ENCODE measurements at regions not wholly inside any gene's neighbourhood (a gene's known extent, or its start where the extent isn't known, plus 50 kb on each side); places are given as distances from the start of the nearest gene placed in this dataset.
"Not testable (repeated sequence)": the region's sequence is repeated elsewhere in the genome, so short reads cannot be mapped to it uniquely, and the experiment has no call there.

DNA sequence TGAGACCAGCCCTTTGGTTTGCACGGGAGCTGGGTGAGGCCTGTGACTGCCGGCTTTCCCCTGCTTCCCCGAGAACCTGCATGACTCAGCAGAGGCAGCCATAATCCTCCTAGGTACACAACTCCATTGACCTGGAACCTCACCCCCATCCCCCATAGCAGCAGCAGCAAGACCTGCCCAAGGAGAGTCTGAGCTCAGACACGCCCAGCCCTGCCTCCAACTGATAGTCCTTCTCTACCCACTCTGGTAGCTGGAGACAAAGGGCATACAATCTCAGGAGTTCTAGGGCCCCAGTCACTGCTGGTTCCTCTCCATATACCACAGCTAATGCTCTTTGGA is 141.0 kb upstream of the ARHGEF26 start:
- TF ChIP-seq CTCF (IDR thresholded peaks at IDR 0.05): no peak
- WGBS, 2 donors: 90 to 93% methylated on average over 4 of the region's 4 CpGs
- peaks cover 0 to 7% (median 0%) of the 10 kb centered on the region in 11 donors for H3K9me3 ChIP-seq
- intact Hi-C loops (cut with DNase I): no loop called here
- no peak overlapping the region for H3K4me3 ChIP-seq
- ATAC-seq (no peak), DNase-seq (no peak)
- peaks cover 0 to 20% (median 7%) of the 10 kb centered on the region in 9 donors for H3K4me1 ChIP-seq
- H3K36me3 ChIP-seq: no peaks in the 10 kb centered on the region
- H3K27ac ChIP-seq: no peak overlapping the region
- H3K27me3 ChIP-seq: no peaks in the 10 kb centered on the region

- peak in 1 of 8 donors; percentile 27 for ATAC-seq
- not testable (repeated sequence) for H3K9me3 ChIP-seq, H3K4me1 ChIP-seq, H3K36me3 ChIP-seq, H3K4me3 ChIP-seq, H3K27ac ChIP-seq, DNase-seq, H3K27me3 ChIP-seq
- peak in 6 of 9 donors; percentile 8 to 45 (median 34) for TF ChIP-seq CTCF (IDR thresholded peaks at IDR 0.05)
- WGBS, 2 donors: 93 to 100% methylated on average over 1 of the region's 1 CpG
- intact Hi-C loops (cut with DNase I): loop anchor here in 3 of 10 donors (2.0 to 10.0 kb wide), 2 partner anchors 255 to 257 kb away; no protein-coding TSS in a partner anchor
Measured at GRCh38 chr3:153997364-153997763, 123.8 kb upstream of the ARHGEF26 start.

DNA sequence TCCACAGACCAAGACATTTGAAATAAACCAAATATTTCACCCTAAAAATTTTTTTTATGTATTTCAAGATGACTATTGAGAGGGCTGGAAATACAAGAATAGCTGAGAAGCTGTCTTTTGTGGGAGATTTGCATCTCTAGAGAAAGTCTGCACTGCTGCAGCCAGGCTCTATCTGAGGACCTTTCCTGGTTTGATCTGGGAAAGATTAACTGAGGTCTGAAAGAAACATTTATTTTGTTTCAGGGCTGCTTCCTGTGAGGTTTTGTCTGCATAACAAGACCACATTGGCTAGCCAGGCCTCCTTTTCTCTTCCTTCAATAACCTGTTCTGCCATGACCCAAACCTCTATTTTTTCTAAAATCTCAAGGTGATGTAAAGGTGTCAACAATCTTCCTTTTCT is 117.5 kb upstream of the ARHGEF26 start:
- no peak for TF ChIP-seq CTCF (IDR thresholded peaks at IDR 0.05)
- intact Hi-C loops (cut with DNase I): no loop called here
- no peaks in the 10 kb centered on the region for H3K4me1 ChIP-seq
- DNase-seq (no peak), ATAC-seq (no peak)
- H3K4me3 ChIP-seq: no peak overlapping the region
- no peaks in the 10 kb centered on the region for H3K9me3 ChIP-seq
- H3K27me3 ChIP-seq: no peaks in the 10 kb centered on the region
- H3K36me3 ChIP-seq: no peaks in the 10 kb centered on the region
- no peak overlapping the region for H3K27ac ChIP-seq

DNA sequence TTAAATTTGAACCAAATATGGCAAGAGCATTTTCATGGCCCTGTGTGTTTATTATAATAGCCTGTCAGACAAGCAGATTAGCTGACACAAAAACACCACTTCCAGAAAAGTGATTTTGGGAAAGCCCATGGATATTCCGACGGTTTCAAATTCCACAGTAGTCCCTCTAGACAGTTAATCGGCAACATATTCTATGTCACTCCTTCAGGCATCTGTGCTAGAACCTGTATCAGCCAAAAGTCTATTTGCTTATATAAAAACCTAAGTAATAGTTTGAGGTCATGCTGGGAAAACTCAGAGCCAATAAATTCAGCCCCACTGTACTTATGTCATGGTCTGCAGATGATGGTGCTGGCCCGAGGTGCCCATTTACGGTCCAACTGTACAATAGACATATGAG is 110.2 kb upstream of the ARHGEF26 start:
- H3K4me3 ChIP-seq: no peak overlapping the region
- H3K27me3 ChIP-seq: no peaks in the 10 kb centered on the region
- H3K36me3 ChIP-seq: no peaks in the 10 kb centered on the region
- 84 to 85% methylated on average over 5 of the region's 5 CpGs for WGBS, 2 donors
- no peaks in the 10 kb centered on the region for H3K4me1 ChIP-seq
- ATAC-seq (no peak), DNase-seq (no peak)
- no peak overlapping the region for H3K27ac ChIP-seq
- no peaks in the 10 kb centered on the region for H3K9me3 ChIP-seq
- intact Hi-C loops (cut with DNase I): no loop called here
- TF ChIP-seq CTCF (IDR thresholded peaks at IDR 0.05): no peak

GRCh38 chr3:154013736-154014135 is 107.5 kb upstream of the ARHGEF26 start:
- H3K4me3 ChIP-seq: no peak overlapping the region
- WGBS, 2 donors: 57 to 60% methylated on average over 4 of the region's 4 CpGs
- peaks cover 0 to 3% (median 0%) of the 10 kb centered on the region in 11 donors for H3K9me3 ChIP-seq
- no peak overlapping the region for H3K27ac ChIP-seq
- H3K36me3 ChIP-seq: no peaks in the 10 kb centered on the region
- H3K27me3 ChIP-seq: no peaks in the 10 kb centered on the region
- TF ChIP-seq CTCF (IDR thresholded peaks at IDR 0.05): no peak
- intact Hi-C loops (cut with DNase I): no loop called here
- no peak for DNase-seq
- no peaks in the 10 kb centered on the region for H3K4me1 ChIP-seq
- ATAC-seq: no peak
